Mucosa of descending colon (tissue), 3 donors: ENCODE measurements at regions not wholly inside any gene's neighbourhood (a gene's known extent, or its start where the extent isn't known, plus 50 kb on each side); places are given as distances from the start of the nearest gene placed in this dataset.

Source experiments
- ATAC-seq: fragments of 200-7000 bp; cut with Tn5 transposase; one replicate; pipeline ENCODE4 v1.9.1; 2020; ENCODE audit warnings: mild to moderate bottlenecking, moderate library complexity
- DNase-seq, 3 donors: peaks; one replicate each; pipeline ENCODE4 v3.0.0-alpha.2; 2020
- H3K36me3 ChIP-seq: fragments of 200-600 bp; one replicate; pipeline ENCODE4 v1.8.0; 2021; ENCODE audit warnings: low read depth, mild to moderate bottlenecking
- H3K4me1 ChIP-seq: fragments of 200-600 bp; one replicate; pipeline ENCODE4 v1.8.0; 2021; ENCODE audit warnings: low read depth, mild to moderate bottlenecking
- H3K4me3 ChIP-seq: fragments of 200-600 bp; one replicate; pipeline ENCODE4 v1.8.0; 2021; ENCODE audit warnings: mild to moderate bottlenecking
- H3K9me3 ChIP-seq: fragments of 200-600 bp; one replicate; pipeline ENCODE4 v1.8.0; 2021; ENCODE audit warnings: mild to moderate bottlenecking
- CTCF ChIP-seq: fragments of 200-600 bp; IDR thresholded peaks from one replicate; pipeline ENCODE4 v1.8.0; 2022; ENCODE audit warnings: antibody characterized with exemption, mild to moderate bottlenecking
- intact Hi-C, 2 donors: fragments of 100-400 bp; cut with DNase I in 1 of 2; cut with micrococcal nuclease in 1 of 2; formaldehyde crosslinking; loops; one replicate each; pipeline versions ENCODE4 v1.11.0 to v1.11.1; 2022; cut with DNase I, micrococcal nuclease
- donor health status: DM: no; HTN: no; CAD: no; lungs with moderate emphysema.
- donor health status: DM: no; HTN: no; CAD: no.
- donor health status: DM: no; HTN: yes; CAD: no.

- no peaks in the 10 kb centered on the region for H3K4me1 ChIP-seq
- ATAC-seq, result no peak
- H3K9me3 ChIP-seq, result no peaks in the 10 kb centered on the region
- no peak overlapping the region for H3K4me3 ChIP-seq
- intact Hi-C loops, result no loop called here
- no peak for TF ChIP-seq CTCF
- no peak for DNase-seq
- H3K36me3 ChIP-seq, result no peaks in the 10 kb centered on the region
These were observed 237.7 kb upstream of the GPRIN3 start for GRCh38 chr4:89545315-89545714.

- no peak for DNase-seq
- H3K36me3 ChIP-seq, result no peaks in the 10 kb centered on the region
- no peak for ATAC-seq
- no peaks in the 10 kb centered on the region for H3K4me1 ChIP-seq
- H3K9me3 ChIP-seq, result no peaks in the 10 kb centered on the region
- intact Hi-C loops, result no loop called here
- H3K4me3 ChIP-seq, result no peak overlapping the region
- no peak for TF ChIP-seq CTCF
These were observed 234.4 kb upstream of the GPRIN3 start for GRCh38 chr4:89541998-89542397.

GRCh38 chr4:89539797-89540711 is 232.5 kb upstream of the GPRIN3 start:
- Histone ChIP-seq H3K4me1 (no peaks in the 10 kb centered on the region), H3K9me3 (no peaks in the 10 kb centered on the region), H3K4me3 (no peak overlapping the region), H3K36me3 (no peaks in the 10 kb centered on the region)
- intact Hi-C loops, result no loop called here
- no peak for ATAC-seq
- no peak for TF ChIP-seq CTCF
- DNase-seq, result no peak

GRCh38 chr4:89539374-89539773 is 231.8 kb upstream of the GPRIN3 start:
- no peak for DNase-seq
- H3K4me3 ChIP-seq, result no peak overlapping the region
- H3K36me3 ChIP-seq, result no peaks in the 10 kb centered on the region
- ATAC-seq, result no peak
- no peaks in the 10 kb centered on the region for H3K4me1 ChIP-seq
- H3K9me3 ChIP-seq, result no peaks in the 10 kb centered on the region
- intact Hi-C loops, result no loop called here
- TF ChIP-seq CTCF, result no peak

GRCh38 chr4:89538886-89539285 is 231.3 kb upstream of the GPRIN3 start:
- no peak overlapping the region for H3K4me3 ChIP-seq
- H3K4me1 ChIP-seq, result no peaks in the 10 kb centered on the region
- no peak for DNase-seq
- no peak for TF ChIP-seq CTCF
- H3K9me3 ChIP-seq, result no peaks in the 10 kb centered on the region
- intact Hi-C loops, result no loop called here
- no peak for ATAC-seq
- no peaks in the 10 kb centered on the region for H3K36me3 ChIP-seq
